DND-41 (cell line): ENCODE measurements at regions not wholly inside any gene's neighbourhood (a gene's known extent, or its start where the extent isn't known, plus 50 kb on each side); places are given as distances from the start of the nearest gene placed in this dataset.

ENCODE experiments used
- CTCF ChIP-seq: IDR thresholded peaks from 2 replicates; pipeline ENCODE4 v1.5.1; 2012; ENCODE audit warnings: borderline replicate concordance, low read length, moderate library complexity, mild to moderate bottlenecking; ENCODE audit not compliant: poor library complexity, severe bottlenecking; ENCODE audit errors: extremely low read depth
- EZH2 ChIP-seq: IDR thresholded peaks from 3 replicates; pipeline ENCODE4 v1.6.1; 2012; ENCODE audit warnings: borderline replicate concordance, low read depth, mild to moderate bottlenecking, moderate library complexity, low read length, inconsistent platforms; ENCODE audit not compliant: severe bottlenecking

DNA sequence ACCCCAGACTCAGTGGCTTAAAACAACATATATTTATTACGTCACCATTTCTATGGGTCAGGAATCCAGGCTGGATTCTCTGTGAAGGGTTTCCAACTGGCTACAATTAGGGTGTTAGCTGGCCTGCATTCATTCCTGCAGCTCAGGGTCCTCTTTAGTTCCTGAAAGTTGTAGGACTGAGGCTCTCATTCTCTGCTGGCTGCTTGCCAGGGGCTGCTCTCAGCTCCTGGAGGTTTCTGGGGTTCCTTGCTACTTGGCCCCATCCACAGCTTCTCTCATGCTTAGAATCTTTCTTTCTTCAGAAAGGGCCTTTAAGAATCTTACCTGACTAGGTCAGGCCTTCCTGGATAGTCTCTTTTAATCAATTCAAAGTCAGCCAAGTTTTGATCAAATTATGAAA is 424.6 kb downstream of the GADD45G start:
- TF ChIP-seq EZH2 (no peak), CTCF (no peak)
